ENCODE measurements at regions not wholly inside any gene's neighbourhood (a gene's known extent, or its start where the extent isn't known, plus 50 kb on each side); places are given as distances from the start of the nearest gene placed in this dataset.
"Not testable (repeated sequence)": the region's sequence is repeated elsewhere in the genome, so short reads cannot be mapped to it uniquely, and the experiment has no call there.

DNA sequence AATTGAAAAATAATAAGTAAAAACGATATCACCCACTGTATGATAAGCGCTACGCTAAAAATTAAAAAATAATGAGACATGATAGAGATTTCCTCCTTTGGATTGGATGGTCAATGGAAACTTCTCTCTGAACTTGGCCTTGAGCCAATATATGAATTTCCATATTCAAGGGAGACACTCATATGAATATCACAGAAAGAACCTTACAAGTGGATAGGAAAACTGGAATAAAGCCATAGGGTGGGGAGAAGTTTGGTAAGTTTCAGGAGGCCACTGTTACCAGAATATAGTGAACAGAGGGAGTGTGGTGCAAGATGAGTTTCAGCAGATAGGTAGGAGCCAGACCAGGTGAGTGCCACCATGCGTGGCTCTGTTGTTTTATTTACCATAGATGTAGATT lies 147.2 kb downstream of the SEM1 start:
- FAIRE-seq (no peak), DNase-seq (ENCODE audit: insufficient read length, low spot score) (no peak)
- TF ChIP-seq, protein P1, sequence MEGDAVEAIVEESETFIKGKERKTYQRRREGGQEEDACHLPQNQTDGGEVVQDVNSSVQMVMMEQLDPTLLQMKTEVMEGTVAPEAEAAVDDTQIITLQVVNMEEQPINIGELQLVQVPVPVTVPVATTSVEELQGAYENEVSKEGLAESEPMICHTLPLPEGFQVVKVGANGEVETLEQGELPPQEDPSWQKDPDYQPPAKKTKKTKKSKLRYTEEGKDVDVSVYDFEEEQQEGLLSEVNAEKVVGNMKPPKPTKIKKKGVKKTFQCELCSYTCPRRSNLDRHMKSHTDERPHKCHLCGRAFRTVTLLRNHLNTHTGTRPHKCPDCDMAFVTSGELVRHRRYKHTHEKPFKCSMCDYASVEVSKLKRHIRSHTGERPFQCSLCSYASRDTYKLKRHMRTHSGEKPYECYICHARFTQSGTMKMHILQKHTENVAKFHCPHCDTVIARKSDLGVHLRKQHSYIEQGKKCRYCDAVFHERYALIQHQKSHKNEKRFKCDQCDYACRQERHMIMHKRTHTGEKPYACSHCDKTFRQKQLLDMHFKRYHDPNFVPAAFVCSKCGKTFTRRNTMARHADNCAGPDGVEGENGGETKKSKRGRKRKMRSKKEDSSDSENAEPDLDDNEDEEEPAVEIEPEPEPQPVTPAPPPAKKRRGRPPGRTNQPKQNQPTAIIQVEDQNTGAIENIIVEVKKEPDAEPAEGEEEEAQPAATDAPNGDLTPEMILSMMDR (IDR thresholded peaks at IDR 0.05; ENCODE audit: insufficient read depth, missing control alignments) = no peak

DNA sequence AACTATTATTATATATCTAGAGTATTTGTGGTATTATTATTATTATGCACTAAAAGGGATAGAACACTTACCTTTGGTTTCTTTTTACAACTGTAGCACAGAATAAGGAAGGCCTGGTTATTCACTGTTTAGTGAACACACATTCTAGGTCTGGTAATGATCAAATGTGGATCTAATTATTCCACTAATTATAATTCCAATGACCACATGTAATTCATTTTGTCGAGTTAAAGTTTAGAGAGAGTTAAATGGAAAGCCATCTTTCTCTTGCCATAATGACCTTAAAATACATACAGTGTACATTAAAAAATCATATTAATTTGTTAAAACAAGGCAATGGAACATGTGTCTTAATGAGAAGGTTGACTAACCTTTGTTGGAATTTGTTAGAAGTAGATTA lies 147.8 kb downstream of the SEM1 start:
- FAIRE-seq (no peak), DNase-seq (ENCODE audit: insufficient read length, low spot score) (no peak)
- TF ChIP-seq, protein P1 (IDR thresholded peaks at IDR 0.05; ENCODE audit: insufficient read depth, missing control alignments) = no peak

DNA sequence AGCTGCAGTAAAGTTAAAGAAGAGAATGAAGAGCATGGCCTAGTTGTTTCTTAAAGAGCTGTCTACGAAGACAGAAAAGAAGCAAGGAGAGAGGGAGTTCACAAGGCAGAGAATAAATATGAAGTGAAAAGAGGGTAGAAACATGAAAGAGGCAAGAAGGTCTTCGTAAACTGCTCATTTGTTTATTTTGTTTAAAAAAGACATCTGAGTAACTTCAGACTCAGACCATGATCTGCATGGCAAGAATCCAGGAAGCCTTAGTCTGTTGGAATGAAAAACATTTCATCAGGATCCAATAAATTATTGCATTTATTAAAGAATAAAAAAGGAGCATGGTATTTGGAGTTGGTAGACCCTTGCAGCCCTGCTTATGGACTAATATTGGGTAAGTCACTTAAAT lies 151.1 kb downstream of the SEM1 start:
- no peak for DNase-seq (ENCODE audit: insufficient read length, low spot score)
- TF ChIP-seq, protein P1 (IDR thresholded peaks at IDR 0.05; ENCODE audit: insufficient read depth, missing control alignments) = no peak
- FAIRE-seq = no peak

DNA sequence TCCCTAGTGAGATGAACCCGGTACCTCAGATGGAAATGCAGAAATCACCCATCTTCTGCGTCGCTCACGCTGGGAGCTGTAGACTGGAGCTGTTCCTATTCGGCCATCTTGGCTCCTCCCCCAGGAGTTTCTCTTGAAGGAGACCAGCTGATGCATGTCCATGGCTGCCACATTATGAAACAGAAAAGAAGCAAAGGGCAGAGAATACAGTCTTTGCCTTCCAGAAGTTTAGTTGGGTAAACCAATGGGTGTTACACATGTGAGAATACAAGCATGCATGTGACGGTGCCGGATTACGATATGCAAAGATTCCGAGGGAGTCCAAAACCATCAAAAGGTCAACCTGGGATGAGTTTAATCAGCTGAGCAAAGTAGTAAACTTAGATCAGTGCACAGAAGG lies 151.6 kb downstream of the SEM1 start:
- FAIRE-seq (no peak), DNase-seq (ENCODE audit: insufficient read length, low spot score) (no peak)
- TF ChIP-seq, protein P1 (IDR thresholded peaks at IDR 0.05; ENCODE audit: insufficient read depth, missing control alignments) = no peak

DNA sequence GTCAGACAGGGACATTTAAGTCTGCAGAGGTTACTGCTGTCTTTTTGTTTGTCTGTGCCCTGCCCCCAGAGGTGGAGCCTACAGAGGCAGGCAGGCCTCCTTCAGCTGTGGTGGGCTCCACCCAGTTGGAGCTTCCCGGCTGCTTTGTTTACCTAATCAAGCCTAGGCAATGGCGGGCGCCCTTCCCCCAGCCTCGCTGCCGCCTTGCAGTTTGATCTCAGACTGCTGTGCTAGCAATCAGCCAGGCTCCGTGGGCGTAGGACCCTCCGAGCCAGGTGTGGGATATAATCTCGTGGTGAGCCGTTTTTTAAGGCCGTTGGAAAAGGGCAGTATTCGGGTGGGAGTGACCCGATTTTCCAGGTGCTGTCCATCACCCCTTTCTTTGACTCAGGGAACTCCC lies 152.0 kb downstream of the SEM1 start:
- DNase-seq (ENCODE audit: insufficient read length, low spot score); FAIRE-seq: not testable (repeated sequence)

DNA sequence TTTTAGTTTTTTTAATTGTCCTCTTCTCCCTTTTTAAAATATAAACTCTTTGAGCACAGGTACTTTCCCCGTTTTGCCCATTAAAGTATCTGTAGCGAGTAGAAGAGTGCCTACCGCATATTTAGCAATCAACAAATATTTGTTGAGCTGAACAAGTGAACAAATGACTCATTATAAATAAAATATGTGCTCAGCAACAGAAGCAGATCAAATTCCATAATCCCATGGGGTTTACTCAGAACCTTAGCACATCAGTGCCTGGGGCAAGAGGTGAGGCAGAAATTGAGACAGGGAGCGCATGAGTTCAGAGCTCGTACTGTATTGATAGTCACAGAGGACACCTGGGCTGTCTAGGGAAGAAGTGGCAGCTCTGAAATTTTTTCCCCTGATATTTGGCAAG lies 161.0 kb downstream of the SEM1 start:
- TF ChIP-seq, protein P1 (IDR thresholded peaks at IDR 0.05; ENCODE audit: insufficient read depth, missing control alignments) = no peak
- no peak for DNase-seq (ENCODE audit: insufficient read length, low spot score)

DNA sequence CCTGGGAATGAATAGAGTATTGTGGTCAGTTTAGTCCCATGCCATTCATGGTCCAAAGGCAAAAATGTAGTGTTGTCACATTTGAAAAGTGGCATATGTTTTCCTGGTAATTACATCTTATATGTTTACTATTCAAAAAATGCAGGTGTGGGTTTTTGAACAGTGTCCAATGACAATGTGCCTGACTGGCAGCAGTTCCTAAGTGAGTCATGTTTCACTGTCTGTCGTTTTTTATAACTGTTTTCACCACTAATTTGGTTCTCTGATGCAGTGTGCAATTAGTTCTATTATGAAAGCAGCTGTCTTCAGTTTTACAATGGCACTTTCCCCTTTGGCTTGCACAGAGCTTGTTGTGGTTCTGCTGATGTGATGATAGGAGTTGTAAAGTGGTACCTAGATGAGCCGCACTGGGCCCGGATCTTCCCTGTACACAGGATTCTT lies 162.3 kb downstream of the SEM1 start:
- DNase-seq (ENCODE audit: insufficient read length, low spot score) (no peak), FAIRE-seq (no peak)
- TF ChIP-seq, protein P1 (IDR thresholded peaks at IDR 0.05; ENCODE audit: insufficient read depth, missing control alignments) = no peak

More for the DNA sequence above, 161.0 kb downstream of the SEM1 start:
- FAIRE-seq = no peak

DNA sequence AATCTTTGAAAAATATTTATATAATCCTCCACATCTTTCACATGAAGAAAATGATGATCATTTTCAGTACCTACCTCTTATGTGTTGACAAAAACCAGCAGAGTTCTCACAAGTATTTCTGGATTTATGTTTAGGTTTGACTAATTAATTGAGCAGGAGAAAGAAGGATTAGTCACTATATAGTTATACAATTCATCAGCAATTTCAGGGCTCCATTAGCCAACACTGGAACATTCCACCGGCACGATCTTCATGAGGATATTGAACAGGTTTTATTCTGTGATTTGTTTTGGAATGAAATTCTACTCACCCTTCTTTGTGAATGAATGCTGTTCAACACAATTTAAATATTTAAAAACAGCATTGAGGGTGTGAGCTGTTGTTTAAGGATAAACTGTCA lies 163.2 kb downstream of the SEM1 start:
- FAIRE-seq (no peak), DNase-seq (ENCODE audit: insufficient read length, low spot score) (no peak)
- TF ChIP-seq, protein P1 (IDR thresholded peaks at IDR 0.05; ENCODE audit: insufficient read depth, missing control alignments) = no peak
